Retina (tissue), 1 donor: ENCODE measurements at regions not wholly inside any gene's neighbourhood (a gene's known extent, or its start where the extent isn't known, plus 50 kb on each side); places are given as distances from the start of the nearest gene placed in this dataset.

Source experiments
- DNase-seq: peaks from one replicate; pipeline ENCODE4 v3.0.0-alpha.2; 2016

DNA sequence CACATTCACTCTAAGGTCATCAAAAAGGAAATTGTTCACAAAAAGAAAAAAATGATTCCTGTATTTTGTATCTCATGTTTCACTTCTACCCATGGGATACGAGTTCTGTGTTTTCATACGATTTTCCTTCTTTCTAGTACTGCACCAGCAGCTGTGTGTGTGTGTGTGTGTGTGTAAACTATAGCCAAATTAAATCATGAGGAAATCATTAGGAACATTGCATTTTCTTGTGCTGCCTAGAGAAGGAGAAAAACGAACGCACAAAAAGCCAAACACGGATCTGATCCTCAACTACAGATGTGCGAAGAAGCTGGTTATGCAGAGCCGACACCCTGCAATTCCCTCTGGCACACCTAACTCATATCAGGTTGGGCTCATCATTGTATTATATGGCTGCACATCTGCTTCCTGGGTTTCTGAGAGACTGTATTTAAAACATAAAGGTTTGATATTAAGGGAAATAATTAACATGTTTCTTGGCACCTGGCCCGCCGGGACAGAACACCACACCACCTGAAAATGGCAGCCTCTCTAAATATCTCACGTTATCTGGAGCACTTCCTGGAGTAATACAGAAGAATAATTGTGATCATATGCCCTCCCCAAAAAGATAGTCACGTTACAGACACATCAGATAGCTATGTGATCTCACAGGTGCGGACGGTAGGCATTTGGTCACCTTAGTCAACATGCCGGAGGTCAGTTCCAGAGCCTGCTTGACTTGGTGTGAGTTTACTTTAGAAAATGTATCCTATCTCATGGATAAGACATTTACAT lies 586.3 kb upstream of the SALL3 start:
- no peak for DNase-seq

DNA sequence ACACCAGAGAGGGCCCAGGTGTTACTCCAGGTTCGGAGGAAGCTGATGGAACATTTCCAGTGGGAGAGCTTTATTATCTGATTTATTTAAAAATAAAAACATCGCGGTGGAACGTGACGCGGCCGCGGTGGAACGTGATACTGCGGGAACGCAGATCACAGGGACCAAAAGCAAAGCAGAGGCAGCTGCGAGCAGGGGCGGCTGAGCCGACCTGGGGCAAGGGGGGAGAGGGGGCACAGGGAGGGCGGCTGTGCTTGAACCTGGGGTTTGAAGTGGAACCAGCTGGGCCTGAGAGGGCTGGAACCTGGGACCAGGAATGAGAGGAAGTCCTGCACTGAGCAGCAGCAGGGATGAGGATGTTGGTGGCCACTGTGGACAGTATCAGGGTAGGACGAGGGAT lies 583.5 kb upstream of the SALL3 start:
- DNase-seq: no peak

DNA sequence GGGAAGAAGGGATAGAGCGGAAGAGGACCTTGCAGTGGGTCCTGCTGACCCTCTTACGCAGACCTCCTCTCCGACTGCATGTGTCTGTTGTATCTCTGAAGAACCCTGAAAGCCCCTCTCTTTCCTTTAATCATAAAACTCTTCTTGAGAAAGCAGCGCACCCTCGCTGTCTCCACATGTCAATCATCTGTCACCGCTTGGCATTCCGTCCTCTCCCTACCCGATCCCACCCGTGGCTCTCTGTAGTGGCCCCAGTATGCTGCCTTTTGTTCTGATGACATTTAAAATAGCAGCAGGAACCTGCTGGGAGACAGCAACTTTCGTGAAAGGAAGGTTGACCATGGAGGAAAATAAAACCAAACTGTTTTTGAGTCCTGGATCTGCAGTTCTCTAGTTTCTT lies 582.9 kb upstream of the SALL3 start:
- DNase-seq: no peak

DNA sequence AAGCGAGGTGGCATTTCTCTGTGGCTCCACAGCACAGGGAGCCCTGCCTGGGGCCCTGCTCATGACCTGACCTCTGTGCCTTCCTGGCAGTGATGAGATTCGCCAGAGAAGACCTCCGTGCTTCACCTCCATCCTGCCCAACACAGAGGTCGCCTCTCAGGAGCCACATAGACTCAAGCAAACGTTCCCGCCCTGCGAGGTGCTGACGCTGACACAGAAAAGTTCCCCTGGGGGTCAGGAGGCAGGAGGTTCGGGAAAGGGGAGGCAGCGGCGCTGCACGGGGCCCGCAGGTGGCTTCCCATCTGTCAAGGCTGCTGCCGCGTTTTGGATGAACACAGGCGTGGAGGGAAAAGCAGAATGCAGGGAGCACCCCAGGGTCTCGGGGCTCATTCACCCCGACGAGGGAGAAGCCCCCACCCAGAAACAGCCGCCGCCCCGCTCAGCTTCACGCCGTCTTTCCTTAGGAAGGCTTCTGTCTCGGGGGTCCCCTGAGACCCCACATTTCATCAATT lies 579.6 kb upstream of the SALL3 start:
- DNase-seq: no peak

DNA sequence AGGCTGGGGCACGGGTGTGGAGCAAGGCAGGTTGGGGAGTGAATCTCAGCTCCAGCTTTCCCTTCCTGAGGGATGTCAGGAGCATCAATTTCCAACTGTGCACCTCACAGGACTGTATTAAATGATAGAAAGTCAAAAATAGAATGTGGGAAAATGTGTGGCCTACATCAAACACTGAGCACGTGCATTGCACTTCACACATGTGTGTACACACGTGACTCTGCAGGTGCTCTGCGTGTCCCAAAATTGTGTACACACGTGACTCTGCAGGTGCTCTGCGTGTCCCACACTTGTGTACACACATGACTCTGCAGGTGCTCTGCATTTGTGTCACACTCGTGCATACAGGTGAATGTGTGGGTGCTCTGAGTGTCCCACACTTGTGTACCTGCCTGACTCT lies 577.2 kb upstream of the SALL3 start:
- DNase-seq: no peak

DNA sequence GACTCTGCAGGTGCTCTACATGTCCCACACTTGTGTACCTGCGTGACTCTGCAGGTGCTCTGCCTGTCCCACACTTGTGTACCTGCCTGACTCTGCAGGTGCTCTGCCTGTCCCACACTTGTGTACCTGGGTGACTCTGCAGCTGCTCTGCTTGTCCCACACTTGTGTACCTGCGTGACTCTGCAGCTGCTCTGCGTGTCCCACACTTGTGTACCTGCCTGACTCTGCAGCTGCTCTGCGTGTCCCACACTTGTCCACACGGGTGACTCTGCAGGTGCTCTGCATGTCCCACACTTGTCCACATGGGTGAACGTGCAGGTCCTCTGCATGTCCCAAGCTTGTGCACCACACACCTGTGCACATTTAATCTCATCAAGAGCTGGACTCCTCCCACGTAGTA lies 576.7 kb upstream of the SALL3 start:
- DNase-seq: no peak

DNA sequence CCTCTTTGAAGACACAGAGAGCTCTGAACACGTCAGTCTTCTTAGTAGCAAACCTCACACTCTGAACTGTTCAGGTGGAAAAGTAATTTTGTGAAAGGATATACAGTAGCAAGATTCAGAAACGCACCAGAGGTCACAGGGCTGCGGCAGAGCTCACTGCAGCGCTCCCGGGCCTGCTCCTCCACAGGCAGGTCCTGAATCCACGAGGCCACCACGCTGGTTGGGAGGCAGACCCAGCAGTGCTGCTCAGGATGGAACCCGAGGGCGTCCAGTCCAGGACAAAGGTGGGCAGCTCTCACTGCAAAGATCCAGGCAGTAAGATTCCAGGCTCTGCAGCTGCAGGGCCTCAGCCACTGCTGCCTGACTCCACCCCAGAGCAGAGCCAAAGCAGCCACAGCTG lies 576.2 kb upstream of the SALL3 start:
- DNase-seq: no peak

DNA sequence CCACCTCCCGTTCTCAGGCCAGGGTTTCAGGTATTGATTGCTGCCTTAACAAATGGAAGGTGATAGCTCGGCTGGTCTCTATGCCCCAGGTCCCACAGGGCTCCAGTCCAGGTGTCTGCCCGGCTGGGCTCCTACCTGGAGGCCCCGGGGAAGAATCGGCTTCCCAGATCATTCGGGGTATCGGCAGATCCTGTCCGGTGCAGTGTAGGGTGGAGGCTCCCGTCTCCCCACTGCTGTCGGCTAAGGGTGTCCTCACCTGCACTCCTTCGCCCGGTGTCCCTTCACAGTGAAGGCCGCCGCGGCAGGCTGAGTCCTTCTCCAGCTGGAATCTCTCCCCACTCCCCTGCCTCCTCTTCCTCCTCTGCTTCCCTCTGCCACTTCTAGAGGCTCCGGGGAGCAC lies 573.9 kb upstream of the SALL3 start:
- no peak for DNase-seq

DNA sequence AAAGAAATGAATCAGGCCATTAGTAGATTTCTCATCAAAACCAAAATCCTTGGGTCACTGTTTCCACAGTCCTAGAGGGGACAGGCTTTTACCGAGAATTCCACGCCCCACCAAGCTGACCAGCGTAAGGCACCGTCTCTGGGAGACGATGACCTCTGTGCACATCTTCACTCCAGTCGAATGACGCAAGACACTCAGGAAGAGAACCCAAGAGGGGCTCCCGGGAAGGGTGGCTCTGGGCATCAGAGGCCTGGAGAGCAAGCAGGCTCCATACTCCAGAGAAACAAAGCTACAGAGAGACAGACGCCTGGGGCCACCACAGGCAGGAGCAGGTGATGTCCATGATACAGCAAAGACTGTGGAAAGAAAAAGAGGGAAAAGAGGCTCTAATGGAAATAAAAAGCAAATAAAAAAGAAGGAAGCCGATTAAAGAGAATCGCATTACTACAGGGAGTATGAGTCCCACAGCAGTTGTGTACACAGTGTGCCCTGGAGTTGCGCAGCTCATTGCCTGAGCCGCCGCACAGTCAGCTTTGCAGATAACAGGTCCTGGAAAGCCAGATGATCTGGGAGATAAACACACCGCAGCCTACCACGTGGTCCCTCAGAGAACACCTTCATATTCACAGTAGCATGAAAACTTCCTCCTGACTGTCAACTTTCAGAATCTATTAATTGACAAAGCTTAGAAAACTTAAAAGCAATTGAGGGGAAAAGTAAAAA lies 572.7 kb upstream of the SALL3 start:
- DNase-seq: no peak

DNA sequence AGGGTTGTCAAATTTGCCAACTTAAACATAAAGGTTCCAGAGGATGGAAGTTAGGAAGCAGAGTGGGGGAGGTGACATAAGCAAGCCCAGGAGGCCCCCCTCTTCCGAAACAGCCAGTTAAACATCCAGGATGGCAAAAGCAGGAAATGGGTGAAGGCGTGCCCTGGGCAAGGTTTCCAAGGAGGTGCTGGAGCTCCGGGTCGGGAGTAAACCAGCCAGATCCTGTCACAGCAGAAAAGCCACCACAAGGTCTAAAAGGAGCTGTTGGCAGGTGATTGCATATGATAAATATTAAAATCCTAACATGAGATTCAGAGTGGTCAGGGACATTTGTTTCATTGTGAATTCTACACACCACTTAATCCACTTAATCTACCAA lies 572.2 kb upstream of the SALL3 start:
- DNase-seq: no peak

DNA sequence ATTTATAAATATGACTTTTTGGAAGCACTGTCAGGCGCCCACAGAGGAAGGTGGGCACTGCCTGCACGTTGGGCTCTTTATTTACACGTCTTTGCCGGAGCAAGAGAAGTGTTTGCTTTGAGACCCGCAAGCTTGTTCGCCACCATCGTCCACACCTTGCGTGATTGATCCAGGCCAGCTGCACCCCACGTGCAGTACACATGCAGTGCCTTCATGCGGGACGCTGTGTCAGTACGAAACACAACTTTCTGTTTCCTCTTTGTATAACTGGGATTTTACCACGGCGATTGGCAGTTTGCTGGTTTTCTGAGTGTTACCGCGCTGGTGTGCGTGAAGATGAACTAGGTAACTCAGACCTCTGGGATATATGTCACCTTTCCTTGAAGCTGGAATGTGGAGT lies 571.0 kb upstream of the SALL3 start:
- no peak for DNase-seq

DNA sequence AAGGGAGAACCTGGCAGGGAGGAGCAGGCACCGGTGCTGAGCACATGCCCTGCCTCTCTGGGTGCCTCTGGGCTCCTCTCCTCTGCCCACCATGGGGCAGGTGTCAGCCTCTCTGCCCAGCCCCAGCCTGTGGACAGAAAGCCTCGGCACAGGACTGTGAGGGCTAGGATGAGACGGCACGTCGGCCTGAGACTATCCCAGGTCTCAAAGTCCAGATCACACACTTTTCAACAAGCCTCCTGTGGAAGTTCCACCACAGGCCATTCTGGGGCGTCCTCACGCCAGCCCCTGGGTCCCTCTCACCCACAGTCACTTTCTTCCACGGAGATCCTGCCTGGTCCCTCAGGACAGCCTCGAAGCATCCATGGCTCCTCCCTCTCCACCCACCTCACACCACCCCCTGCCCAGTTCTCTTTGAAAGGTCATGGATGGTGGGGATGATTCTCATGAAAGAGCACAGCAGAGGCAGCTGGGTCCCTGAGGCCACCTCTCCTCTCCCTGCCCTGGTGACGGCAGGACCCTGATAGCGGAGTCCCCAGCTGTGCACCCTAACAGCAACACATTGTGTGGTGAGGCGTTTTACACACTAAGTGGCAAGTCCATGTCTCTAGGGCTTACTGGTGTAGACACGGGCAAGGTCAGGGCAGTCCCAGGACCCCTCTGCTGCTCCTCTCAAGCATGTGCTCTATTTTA lies 569.4 kb upstream of the SALL3 start:
- DNase-seq: peak; percentile 27

DNA sequence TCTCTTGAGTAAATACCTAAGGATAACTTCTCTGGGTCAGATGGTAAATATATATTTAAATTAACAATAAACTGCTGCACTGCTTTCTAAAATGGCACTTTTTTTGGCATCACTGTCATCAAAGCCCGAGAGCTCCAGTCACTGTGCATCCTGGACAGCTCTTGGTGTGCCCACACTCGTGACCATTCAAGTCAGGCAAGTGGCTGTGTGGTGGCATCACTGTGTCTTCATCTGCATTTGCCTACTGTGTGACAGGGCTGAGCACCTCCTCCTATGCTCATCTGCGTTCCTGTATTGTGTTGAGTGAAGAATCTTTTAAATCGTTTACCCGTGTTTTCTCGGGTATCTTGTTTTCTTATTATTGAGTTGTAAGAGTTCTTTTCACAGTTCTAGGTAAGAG lies 568.1 kb upstream of the SALL3 start:
- no peak for DNase-seq

DNA sequence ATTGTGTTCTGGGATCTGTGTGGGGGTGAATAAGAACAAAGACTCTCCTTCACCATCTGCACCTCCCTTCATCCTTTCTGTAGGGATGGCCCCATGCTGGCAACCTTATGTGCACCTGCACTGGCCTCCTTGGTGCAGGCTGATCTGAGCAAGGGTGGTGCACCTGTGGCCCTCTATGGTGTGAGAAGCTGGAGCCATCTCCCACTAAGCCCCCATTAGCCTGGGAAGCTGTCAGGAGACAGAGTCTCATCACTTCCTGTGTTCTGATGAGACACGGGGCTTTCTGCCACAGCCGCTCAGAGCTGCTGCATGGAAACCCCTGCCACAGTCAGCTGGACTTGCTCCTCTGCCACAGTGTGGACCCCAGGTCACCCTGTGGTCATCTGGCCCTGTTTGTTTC lies 565.3 kb upstream of the SALL3 start:
- DNase-seq: no peak

DNA sequence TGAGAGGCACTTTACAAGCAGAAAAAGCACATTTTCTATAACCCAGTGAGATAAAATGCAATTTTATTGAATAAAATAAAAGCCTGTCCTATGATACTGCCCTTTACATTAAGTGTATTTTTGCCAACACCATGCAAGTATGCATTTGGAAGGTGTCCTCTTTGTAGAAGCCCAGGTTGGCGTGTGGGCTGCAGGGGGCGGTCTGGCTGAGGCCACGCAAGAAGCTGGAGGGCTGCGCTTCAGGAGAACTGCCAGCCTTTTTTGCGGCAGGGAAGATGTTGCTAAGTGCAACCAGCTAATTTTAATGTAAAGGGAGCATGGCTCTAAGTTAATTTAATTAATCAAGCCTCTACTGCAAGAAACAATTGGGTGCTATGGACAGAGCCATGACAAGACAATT lies 562.8 kb upstream of the SALL3 start:
- no peak for DNase-seq

DNA sequence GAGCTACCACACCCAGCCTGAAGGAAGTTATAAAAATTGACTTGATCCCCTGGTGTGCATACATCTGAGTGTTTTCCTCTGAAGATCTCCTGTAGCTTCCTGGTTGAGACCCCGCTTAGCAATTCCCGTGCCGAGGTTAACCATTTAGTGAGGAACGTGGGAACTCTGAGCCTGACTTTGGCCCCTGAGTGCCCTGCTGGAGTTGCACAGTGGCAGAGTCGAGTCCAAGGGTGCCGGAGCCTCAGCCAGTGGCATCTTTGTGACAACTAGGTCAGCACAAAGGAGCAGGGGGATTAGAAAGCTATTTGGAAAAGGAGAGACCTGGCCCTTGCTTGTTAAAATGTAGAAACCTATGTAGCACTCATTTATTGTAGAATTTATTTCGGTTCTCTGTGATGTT lies 561.2 kb upstream of the SALL3 start:
- DNase-seq: no peak

DNA sequence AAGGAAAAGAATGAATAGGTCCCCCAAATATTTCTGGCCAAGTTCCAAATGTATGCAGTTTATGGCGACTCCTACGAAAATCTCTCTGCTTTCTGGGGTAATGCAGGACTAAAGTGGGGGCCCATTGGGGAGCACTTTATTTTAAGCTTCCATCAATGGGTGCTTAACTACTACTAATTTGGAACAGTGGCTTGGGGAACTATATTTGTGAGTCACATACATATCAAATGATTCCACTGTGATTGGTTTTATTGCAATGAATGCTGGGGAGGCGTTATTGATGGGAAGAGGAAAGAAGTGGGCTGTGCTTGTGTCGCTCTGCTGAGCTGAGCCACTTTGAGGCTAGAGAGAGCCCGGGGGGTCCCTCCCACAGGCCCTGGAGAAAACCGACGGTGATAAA lies 560.4 kb upstream of the SALL3 start:
- DNase-seq: no peak

DNA sequence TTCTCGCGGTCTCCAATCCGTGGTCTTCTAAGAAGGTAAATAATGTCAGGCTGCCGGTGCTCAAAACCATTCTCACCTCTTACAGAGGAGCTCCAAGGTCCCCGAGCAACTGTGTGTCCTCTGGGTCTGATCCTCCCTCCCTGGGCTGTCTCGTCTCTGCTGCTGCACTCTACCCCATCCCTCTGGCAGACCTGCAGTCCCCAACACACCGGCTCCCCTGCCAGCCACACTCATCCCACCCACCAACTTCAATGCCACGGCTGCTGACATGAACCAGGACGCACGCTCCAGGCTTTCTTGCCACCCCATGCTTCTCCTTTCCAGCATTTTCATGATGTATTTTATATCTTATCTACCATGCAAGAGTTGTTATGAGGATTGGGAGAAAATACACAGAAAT lies 559.5 kb upstream of the SALL3 start:
- no peak for DNase-seq

DNA sequence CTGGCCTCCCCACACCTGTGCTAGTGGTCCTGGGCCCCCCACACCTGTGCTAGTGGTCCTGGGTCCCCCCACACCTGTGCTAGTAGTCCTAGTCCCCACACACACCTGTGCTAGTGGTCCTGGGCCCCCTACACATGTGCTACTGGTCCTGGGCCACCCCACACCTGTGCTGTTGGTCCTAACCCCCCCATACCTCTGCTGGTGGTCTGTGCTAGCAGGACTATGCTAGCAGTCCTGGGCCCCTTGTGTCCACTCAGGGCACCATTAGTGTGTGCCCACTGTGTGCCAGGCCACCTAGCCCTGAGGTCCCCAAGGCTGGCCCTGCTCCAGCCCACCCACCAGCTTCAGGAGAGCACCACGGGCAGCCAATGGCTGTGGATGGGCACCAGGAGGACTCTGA lies 558.2 kb upstream of the SALL3 start:
- DNase-seq: no peak

DNA sequence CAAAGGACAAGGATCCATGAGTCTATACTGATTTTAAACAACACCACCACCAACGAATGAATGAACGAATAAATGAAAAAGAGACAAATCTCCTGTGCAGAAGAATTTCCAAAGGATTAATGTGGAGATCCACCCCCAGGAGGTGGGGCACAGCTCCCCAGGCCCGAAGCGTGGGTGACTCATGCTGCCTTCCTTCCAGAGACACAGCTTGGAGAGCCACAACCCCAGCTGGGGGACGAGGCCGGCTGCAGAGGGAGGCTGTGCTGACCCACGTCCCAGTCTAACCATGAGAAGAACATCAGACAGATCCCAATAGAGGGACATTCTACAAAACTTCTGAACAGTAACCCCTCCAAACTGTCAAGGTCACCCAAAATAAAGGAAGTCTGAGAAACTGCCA lies 557.3 kb upstream of the SALL3 start:
- DNase-seq: no peak

DNA sequence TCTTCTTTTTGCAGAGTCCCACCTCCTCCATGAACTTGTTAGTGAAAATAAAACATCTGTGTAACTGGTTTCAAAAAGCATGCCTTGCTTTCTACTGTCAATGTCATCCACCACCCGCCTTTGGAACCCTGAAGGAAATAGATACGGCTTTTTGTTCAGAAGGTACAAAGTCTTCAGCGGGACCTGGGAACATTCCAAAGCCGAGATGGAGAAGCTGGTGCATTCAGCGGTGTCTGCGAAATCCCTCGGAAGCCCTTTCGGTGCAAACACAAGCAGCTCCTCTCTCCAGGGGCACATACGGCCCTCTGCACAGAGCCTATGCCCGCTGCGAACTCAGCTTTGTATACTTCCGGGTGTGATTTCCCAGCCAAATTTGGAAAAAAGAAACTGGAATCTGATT lies 555.8 kb upstream of the SALL3 start:
- DNase-seq: no peak

DNA sequence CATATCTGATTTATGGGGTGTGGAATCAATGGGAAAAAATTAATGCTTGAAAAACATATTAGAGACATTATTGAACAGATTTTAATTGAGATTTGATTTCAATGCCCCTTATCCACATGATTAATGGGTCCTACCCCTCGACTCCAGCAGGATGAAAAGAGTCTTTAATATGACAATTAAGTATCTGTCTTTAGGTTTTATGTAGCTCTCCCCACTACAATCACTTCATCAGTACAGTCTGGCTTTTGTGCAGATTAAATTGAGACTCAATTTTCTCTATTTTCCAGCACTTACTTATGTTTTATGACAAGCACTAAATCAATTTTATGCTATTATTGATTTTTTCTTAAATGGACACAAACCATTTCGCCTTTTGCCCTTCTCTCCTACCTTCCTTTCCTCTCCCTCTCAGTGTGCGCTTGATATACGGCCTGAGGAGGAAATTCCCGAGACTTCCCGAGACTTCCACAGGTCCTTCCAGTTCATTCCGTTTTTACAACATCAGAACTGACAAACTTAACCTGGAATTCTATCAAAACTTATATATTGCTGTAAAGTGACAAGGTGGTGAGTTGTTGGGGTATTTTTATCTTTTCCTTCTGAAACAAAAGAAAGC lies 555.1 kb upstream of the SALL3 start:
- DNase-seq: no peak

DNA sequence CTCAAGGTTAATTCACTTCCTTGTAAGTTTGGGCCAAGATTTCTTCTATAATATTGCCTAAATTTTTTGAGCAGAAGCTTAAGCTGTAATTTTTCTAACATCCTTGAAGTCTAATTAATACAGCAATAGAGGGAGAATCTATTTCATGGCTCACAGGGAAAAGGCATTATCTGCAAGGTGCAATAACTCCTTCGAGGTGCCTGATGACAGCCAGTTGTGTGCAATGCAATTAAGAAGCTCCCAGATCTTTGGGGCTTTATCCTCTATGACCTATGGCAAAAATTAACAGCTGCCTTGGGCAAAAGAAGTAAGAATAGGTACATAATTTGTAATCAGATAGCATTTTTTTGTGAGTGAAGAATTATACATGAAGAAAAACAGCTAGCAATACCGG lies 554.6 kb upstream of the SALL3 start:
- DNase-seq: no peak

DNA sequence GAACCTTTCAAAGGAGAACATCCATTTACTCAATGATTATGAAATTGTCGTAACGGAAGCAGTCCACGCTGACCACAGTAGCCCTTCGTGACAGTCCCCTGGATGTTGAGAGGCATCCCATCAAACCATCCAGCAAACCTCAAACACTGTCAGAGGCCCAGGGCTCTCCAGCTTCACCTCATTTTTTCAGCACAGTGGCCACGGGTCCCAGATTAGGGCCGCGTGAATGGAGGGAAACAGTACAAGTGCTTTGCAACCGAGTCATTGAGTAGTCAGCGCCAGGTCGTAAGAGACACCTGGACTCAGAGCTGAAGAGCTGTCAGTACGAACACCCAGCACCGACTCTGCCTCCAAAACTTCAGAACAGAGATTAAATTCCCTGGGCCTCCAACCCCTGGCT lies 552.5 kb upstream of the SALL3 start:
- no peak for DNase-seq
